NT2/D1 (cell line): ENCODE measurements at regions not wholly inside any gene's neighbourhood (a gene's known extent, or its start where the extent isn't known, plus 50 kb on each side); places are given as distances from the start of the nearest gene placed in this dataset.

ENCODE experiments used
- SUZ12 ChIP-seq: IDR thresholded peaks from 2 replicates; pipeline ENCODE4 v1.6.1; 2011; ENCODE audit not compliant: insufficient read length, insufficient read depth; ENCODE audit errors: extremely low read depth
- YY1 ChIP-seq: IDR thresholded peaks from 2 replicates; pipeline ENCODE4 v1.6.1; 2011; ENCODE audit not compliant: insufficient read length, insufficient read depth
- ZNF274 ChIP-seq: IDR thresholded peaks from 2 replicates; pipeline ENCODE4 v1.6.1; 2011; ENCODE audit warnings: mild to moderate bottlenecking, low read depth, low read length

- no peak for TF ChIP-seq ZNF274
- TF ChIP-seq YY1 = no peak
- no peak for TF ChIP-seq SUZ12
Measured at GRCh38 chr3:24688446-24689148, 193.9 kb upstream of the THRB start.
